Testis (tissue), 2 donors: ENCODE measurements at regions not wholly inside any gene's neighbourhood (a gene's known extent, or its start where the extent isn't known, plus 50 kb on each side); places are given as distances from the start of the nearest gene placed in this dataset.

ENCODE experiments used
- CTCF ChIP-seq, 3 experiments: fragments of 450-650 bp in 2 of 3; fragments of 200-600 bp in 1 of 3; sonication (generic) in 1 of 3; IDR thresholded peaks; one replicate each; pipeline ENCODE4 v1.5.1; 2016 to 2019; ENCODE audit warnings: antibody characterized with exemption in 3 of 3, mild to moderate bottlenecking in 2 of 3, moderate library complexity in 1 of 3
- POLR2A ChIP-seq: fragments of 450-650 bp; IDR thresholded peaks from one replicate; pipeline ENCODE4 v1.6.1; 2017; ENCODE audit warnings: antibody characterized with exemption, mild to moderate bottlenecking, moderate library complexity

GRCh38 chr11:70597751-70598625 is 199.7 kb downstream of the CTTN start:
- TF ChIP-seq CTCF (IDR thresholded peaks at IDR 0.05) (no peak), POLR2A (no peak)
